GM18870 (cell line): ENCODE measurements at regions not wholly inside any gene's neighbourhood (a gene's known extent, or its start where the extent isn't known, plus 50 kb on each side); places are given as distances from the start of the nearest gene placed in this dataset.

ENCODE experiments used
- ATAC-seq: cut with Tn5 transposase; IDR thresholded peaks from one replicate; pipeline ENCODE4 v1.9.1; 2021; ENCODE audit warnings: moderate library complexity; ENCODE audit not compliant: unreplicated experiment

DNA sequence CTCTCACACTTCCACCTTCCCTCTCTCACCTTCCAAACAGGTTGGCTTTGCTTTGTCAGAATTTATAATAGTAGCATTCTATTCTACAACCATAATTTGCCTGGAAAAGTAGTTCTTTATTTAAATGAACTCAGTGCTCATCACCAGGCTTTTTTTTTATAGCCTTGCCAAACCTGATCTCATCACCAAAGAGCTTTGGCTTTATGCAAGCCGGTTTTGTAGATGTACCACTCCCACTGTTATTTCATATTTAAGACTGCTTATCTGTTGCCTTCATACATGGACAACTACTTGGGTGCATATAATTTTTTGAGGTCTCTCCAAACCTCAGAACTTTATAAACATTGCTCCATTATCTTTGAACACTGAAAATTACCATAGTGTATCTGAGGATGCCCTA is 246.1 kb upstream of the PPP2R3A start:
- ATAC-seq: no peak

DNA sequence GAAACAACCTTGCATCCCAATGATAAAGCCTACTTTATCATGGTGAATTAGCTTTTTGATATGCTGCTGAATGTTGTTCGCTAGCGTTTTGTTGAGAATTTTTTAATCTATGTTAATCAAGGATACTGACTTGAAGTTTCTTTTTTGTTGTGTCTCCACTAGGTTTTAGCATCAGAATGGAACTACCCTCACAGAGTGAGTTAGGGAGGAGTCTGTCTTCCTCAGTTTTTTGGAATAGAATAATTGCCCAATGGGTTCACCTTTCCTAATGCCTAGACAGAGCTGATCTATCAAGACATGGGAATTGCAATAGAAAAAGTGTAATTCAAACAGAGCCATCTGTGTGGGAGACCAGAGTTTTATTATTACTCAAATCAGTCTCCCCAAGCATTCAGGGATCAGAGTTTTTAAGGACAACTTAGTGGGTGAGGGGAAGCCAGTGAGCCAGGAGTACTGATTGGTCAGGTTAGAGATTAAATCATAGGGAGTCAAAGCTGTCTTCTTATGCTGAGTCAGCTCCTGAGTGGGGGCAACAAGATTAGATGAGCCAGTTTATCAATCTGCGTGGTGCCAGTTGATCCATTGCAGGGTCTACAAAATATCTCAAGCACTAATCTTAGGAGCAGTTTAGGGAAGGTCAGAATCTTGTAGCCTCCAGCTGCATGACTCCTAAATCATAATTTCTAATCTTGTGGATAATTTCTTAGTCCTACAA is 237.4 kb upstream of the PPP2R3A start:
- ATAC-seq: no peak

DNA sequence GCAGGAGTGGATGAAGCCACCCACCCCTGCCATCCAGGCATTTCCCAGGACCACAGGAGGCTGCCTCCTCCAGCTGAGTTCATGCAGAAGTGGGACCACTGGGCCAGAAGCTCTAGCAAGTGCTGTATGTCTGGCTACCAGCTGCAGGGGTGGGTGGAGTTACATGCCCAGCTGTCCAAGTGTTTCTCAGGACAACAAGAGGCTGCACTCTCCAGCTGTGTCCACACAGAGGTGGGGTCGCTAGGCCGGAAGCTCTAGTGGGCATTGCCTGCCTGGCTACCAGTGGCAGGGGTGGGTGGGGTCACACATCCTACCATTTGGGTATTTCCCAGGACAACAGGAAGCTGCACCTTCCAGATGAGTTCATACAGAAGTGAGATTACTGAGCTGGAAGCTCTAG is 234.0 kb upstream of the PPP2R3A start:
- no peak for ATAC-seq

DNA sequence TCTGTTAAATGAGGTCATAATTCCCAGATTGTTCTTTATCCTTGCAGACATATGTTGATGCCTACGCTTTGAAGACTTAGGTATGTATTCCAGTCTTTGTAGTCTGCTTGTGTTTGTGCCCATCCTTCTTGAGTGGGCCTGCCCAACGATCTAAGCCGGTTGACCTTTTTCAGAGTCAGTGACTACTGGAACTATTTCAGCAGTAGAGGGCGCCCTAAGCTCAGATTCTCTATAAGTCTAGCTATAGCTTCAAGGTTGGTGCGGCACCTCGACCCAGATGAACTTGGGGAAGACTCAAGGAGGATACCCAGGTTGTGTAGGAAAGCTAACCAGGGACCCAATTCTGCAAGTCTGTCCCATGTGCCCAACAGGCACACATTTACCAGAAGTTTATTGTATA is 228.8 kb upstream of the PPP2R3A start:
- no peak for ATAC-seq

DNA sequence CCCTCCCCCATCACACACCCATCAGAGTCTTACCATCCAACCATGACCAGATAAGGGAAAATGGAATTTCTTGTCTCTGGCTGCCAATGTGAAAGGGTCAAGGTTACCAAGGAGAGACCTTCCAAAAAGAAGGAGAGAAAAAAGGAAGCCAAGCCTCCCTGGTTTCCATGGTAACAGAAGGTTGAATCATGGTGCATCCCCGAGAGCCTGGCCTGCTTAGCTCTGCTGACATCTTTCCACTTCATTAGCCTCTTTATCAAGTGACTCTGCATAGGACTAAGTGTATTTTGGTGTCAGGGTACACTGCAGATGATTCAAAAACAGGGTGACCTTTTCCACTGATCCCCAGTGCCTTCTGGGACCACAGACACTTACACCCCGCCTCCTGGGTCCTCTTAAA is 225.7 kb upstream of the PPP2R3A start:
- no peak for ATAC-seq

DNA sequence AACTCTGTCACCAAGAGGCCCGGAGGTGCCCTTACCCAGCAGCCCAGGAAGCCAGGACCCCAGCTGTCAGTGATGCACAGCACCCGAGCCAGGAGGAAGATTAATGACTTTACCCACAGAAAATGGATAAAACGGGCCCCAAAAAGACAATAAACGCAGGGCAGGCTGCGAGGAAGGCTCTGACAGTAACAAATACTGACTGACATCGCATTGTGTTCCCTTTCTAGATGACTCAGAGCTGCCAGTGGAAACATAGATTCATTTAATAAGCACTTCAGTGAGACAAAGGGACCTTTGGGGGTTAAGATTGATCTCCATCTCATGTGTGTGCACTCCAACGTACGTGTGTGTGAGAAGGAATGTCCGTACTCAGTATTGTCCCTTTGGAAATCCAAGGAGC is 225.3 kb upstream of the PPP2R3A start:
- no peak for ATAC-seq

DNA sequence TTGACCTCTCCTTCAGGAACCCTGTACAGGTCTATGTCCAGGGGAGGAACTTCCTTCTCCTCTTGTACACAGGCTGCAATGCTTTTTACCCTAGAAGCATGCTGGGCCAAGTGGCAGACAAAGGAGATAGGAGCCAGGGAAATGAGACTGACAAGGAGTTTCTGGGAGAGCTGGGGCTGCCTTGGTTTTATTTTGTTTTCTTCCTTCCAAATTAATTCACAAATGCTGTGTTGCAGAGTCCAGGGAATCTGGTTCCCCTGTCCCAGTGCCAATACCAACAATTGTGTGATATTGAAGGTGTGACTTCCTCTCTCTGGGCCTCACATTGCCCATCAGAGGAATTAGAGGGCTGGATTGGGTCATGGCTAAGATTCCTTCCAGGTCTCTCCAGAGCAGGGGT is 224.8 kb upstream of the PPP2R3A start:
- no peak for ATAC-seq

DNA sequence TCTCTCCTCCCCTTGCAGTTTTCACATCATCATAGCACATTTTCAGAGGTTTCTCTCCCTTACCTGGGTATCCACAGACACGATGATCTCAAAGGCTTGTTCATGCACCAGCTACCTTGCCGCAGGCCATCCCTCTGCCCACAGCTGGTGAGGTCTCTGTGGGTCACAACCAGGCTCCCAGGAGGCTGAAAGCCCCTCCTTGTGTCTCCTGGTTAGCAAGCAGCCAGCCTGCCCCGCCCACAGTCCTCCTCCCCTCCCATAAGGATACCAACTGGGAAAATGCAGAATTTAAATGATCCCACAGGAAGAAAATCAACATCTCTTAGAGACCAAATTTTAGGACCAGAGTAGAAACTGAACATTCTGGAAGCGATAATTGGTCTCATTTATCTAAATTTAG is 213.5 kb upstream of the PPP2R3A start:
- ATAC-seq: no peak

DNA sequence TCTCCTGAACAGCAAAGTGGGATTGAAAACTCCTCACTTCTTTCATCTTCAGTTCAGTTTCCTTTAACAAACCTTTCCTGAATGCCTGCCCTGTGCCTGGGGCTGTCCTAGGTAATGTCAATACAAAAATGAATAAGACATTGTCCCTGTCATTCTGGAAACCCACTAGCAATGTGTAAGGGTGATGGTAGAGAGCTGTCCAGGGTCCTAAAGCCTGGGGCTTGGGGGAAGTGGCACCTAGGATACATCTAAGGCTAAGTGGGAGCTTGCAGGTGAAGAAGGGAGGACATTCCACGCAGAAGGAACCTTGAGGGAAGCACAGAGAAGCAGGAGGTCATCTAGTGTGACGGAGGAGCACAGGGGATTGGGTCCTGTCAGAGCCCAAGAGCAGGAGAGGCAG is 212.7 kb upstream of the PPP2R3A start:
- ATAC-seq: no peak

DNA sequence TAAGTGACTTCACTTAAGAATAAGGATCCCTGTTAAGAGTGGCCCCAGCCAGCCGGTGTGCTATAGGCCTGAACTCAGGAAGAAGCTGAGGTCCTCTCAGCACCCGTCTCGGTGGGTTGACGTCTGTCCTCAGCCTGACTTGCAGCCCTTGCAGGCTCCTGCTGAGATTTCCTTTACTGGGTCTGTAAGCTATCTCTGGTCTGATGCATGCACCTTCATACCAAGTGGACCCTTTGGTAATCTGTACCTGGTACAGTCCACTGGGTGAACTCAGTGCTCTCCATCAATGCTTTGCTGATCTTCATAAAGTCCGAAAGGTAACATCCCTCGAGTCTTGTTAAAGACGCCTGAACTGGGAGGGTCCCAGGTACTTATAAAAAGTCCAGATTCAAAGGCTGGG is 212.0 kb upstream of the PPP2R3A start:
- no peak for ATAC-seq

DNA sequence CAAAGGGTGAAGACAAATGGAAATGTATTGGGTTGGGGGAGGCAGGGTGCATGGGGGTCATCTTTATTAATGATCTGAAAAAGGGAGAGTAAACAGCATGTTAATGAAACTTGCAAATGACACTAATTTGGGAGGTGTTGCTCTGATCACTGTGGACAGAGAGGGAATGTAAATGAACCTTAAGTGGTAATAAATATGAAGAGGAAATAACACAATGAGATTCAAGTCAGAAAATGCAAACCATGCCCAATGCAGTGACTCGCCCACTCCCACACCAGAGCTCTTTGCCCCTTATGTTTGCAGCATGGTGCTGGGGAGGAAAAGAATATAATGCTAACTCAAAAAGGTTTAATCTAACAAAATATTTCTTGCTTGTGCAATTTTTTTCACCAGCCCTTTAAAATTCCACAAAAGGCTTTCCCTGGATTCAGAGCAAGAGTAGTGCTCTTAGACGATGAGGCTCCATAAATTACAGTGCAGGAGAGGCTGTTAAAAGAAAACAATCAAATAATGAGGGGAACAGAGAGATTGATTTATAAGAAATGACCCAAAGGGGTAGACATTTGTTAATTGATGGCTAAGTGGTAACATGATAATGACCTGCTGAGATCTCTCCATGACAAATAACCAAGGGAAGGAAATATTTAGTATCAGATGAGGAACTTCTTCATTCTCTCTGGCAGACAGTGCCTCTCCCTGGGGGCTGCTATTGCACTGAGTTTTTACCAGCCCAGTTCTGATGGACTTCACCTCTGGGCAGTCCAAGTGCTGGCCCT is 210.0 kb upstream of the PPP2R3A start:
- ATAC-seq: no peak

DNA sequence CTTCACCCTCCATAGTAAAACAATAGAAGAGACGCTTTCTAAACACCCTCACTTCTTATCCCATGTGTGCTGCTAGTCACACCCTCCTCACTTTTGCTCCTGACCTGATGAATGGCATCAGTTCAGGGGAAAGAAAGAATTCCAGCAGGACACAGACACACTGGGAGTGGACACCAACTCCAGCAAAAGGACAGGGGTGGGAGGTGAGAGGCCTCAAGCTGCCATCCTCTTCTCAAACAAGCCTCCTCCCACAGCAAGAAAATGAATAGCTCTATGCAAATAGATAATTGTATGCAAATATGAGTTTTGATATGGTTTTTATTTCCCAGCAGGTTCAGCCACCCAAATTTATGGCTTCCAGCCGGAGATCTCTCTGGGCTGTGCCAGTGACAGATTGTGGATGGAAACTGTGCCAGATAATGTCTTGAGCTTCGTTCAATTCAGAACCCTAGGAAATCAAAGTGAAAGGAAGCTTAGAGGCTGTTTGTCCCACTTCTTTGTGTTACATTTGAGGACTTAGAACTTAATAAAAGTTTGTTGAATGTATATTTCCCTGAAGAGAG is 209.3 kb upstream of the PPP2R3A start:
- ATAC-seq: no peak

DNA sequence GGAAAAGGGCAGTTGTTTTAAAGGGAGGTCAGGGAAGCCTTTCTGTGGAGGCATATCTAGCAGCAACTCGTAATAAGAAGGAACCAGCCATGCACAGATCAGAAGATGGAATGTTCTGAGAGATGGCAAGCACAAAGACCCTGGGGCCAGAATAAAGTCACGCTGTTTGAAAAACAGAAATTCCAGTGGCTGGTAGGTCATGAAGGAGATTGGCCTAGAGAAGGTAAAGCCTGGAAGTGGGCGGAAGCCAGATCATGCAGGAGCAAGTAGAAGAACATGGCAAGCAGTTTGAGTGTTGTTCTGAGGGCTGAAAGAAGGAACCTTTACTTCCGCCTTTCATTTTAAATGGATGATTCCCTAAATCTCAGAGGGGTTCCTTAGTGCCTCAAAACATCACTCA is 208.1 kb upstream of the PPP2R3A start:
- no peak for ATAC-seq

DNA sequence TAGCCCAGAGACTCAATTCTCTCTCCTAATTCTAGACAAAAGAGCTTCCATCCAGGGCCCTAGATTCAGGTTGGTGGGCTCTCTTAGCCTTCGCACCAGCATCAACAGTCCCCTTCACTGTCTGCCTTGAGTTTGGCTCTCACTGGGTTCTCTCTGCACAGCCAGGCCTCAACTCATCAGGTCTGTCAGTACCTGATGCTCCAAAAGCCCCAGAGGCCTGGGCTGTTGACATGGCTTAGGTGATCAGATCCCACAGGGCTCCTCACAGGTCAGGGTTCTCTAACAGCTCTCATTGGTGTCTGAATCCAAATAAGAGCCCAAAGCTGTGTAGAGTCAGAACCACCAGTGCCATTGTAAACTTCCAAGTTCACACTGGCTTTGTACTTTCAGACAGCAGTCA is 206.6 kb upstream of the PPP2R3A start:
- ATAC-seq: no peak

DNA sequence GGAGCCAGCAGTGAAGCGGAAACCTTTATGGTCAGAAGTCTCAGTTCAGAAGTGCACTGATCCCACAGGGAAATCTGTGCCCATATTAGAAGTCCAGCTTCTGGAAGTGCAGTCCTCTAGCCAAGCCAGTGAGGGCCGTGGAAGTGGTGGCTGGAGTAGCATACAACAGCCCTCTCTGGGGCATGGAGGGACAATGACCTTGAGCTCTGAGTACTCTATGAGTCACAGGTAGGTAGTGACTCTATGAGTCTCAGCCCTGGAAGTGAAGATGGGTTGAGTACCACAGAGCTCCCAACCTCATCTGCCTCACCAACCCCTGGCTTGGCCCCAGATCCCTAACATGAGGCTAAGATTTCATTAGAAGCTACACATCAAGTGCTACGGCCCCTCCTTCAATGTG is 205.9 kb upstream of the PPP2R3A start:
- ATAC-seq: no peak

DNA sequence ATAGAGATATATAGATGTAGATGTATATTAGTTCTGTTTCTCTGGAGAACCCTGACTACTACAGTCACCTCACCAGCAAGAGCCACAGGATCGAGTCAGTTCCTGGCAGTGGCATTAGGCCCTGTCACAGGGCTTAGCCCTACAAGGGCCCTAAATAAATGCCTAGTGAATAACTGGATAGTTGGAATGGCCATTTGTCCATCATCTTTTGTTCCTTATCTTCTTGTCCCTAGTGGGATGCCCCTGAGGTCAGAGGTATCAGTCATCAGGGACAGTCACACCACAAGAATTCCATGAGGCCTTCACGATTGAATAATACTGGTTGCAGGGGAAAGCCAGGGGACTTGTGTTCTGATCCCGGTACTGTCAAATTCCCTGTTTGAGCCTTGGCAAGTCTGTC is 204.9 kb upstream of the PPP2R3A start:
- no peak for ATAC-seq

DNA sequence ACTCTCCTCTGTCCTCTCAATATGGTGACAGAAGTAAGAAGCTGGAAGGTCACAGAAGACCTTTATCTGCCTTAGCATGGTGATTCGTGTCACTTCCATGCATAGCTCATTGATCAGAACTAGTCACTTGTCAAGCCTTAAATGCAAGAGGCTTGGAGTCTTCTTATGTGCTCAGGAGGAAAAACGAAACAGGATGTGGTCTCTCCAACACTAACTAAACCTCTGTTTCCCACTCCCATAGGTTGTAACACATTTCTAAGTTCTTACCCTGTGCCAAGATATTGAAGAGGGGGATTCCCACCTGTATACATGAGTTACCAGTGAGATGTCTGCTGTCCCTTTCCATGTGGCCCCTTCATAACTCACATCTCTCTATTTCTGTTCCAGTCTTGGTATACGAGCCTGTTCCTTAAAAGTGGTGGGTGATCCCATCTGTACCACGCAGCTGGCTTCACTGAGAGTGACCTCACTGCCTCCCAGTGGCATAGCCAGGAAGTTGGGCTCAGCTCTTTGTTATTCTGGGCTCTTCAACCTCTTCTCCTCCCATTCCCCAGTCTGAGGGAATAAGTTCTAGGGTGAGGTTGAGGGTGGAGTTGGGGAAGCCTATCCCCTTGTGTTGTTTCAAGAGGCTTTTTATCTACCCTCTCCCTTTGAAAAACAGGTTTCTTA is 203.2 kb upstream of the PPP2R3A start:
- no peak for ATAC-seq

DNA sequence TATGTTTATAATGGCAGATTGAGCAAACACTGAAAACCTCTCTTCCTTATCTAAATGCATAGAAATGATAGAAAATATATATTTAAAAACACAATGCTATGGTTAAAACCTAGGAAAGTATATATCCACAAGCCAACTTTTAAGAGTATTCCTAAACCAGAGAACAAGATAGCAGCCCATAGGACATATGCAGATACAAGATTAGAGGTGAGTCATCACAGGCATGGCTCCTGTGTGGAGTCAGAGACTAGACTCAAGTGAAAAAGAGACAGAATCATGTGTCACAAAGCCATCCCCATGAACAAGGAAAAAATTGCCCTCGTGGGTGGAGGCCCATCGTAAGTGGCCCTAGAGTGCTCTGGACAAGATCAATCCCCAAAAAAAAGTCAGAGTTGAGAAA is 199.4 kb upstream of the PPP2R3A start:
- no peak for ATAC-seq

DNA sequence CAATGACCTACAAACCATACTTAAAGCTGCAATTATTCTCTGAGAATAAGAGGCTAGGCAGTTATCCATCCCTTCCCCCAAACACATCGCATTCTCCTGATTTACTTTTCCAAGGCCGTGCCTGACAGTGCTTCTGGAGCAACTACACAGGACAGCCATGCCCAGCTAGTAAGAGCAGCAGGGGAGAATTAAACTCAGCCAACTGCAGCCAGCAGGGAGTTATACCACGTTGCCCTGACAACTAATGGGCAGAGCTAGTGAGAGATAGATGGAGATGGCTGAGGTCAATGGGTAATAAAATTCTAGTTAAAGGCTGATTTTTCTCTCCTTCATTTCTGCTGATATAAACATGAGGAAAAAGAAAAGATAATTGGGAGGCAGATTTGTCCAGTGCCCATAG is 193.8 kb upstream of the PPP2R3A start:
- no peak for ATAC-seq

DNA sequence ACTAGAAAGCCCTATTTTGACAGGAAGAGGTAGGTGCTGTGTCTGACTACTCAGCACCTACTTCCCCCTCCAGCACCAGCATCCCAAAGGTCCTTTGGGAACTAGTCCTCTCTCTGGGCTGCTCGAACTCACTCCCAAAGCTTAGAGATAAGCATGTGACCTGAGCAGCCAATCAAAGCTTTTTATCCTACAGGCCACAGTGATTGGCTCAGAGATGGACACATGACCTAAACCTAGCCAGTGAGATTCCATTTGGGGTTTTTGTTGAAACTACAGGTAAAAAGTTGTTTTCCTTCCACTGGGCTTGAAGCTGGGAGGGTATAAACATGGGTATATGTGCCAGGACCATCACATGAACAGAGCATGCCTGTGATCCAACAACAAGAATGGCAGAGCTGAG is 186.5 kb upstream of the PPP2R3A start:
- no peak for ATAC-seq

DNA sequence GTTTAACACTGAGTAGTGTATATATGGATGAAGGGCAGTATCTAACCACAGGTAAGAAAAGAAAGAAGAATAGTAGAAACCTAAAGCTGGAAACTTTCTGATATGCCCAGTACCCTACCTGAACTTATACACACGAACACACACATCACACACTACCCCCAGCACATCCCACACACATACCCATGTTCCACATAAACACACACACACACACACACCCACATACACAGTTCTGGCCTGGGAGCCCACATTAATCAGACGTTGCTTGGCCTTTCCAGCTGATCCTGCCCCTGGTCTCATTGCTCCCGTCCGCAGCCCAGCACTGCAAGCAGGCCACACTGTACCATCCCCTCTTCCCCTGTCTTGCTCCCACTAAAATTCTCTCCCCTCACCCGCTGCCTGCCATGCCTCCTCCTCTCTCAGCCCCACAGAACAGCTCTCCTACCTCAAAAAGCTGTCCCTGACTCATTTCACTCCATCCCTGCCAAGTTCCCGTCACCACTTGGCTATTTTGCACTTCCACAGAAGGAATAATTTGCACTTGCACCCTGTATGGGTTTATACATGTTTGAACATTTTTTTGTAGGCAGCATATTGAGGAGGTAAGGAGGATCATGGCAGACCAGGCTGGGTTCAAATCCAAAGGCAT is 185.8 kb upstream of the PPP2R3A start:
- ATAC-seq: no peak
